ES-I3 (cell line): ENCODE measurements at regions not wholly inside any gene's neighbourhood (a gene's known extent, or its start where the extent isn't known, plus 50 kb on each side); places are given as distances from the start of the nearest gene placed in this dataset.

ENCODE experiments used
- H3K36me3 ChIP-seq: 2 replicates; pipeline ENCODE4 v1.6.1; 2013; ENCODE audit warnings: mild to moderate bottlenecking, low read length, control low read depth, moderate library complexity; ENCODE audit not compliant: insufficient read depth
- H3K4me1 ChIP-seq: 2 replicates; pipeline ENCODE4 v1.6.1; 2013; ENCODE audit warnings: mild to moderate bottlenecking, control low read depth, low read length; ENCODE audit not compliant: insufficient read depth
- H3K9ac ChIP-seq: 2 replicates; pipeline ENCODE4 v1.6.1; 2013; ENCODE audit warnings: low read depth, mild to moderate bottlenecking, low read length, moderate library complexity
- H3K9me3 ChIP-seq: 2 replicates; pipeline ENCODE4 v1.6.1; 2013; ENCODE audit warnings: mild to moderate bottlenecking, low read length, moderate library complexity; ENCODE audit not compliant: control insufficient read depth, insufficient read depth

DNA sequence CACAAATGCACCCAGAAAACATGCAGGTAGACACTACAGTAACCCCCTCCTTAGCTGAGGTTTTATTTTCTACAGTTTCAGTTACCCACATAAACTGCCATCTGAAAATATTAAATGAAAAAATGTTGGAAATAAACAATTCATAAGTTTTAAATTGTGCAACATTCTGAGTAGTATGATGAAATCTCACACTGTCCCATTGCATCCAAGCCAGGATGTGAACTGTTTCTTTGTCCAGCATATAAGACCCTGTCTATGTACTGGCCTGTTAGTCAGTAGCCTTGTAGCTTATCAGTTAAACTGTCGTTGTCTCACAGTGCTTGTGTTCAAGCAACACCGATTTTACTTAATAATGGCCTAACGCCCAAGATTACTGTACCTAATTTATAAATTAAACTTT, 630.5 kb downstream of the ANXA1 start:
- H3K4me1 ChIP-seq = 0 out of 2 replicates have a peak, but pooled peaks cover 5% of the 10 kb centered on the region
- H3K9ac ChIP-seq = no peak overlapping the region
- H3K9me3 ChIP-seq = no peaks in the 10 kb centered on the region
- no peaks in the 10 kb centered on the region for H3K36me3 ChIP-seq

DNA sequence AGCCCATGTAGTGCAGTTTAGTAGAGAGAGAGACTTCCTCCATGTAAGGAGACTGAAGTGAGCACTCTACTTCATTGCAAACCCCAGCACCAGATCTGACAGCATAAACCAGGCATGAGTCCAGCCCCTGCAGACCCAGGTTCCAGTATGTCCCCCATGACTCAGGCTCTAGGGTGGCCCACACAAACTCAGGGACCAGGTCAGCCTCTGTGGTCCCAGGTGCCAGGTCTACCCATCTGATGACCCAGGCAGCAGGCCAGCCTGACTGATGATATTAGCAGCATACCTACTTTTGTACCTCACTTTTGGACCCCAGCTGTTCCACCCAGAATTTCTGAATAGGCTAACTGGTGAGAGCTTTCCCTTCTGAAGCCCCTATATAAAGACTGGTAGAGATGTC, 647.8 kb downstream of the ANXA1 start:
- Histone ChIP-seq H3K9me3 (no peaks in the 10 kb centered on the region), H3K4me1 (no peaks in the 10 kb centered on the region), H3K9ac (no peak overlapping the region), H3K36me3 (no peaks in the 10 kb centered on the region)

DNA sequence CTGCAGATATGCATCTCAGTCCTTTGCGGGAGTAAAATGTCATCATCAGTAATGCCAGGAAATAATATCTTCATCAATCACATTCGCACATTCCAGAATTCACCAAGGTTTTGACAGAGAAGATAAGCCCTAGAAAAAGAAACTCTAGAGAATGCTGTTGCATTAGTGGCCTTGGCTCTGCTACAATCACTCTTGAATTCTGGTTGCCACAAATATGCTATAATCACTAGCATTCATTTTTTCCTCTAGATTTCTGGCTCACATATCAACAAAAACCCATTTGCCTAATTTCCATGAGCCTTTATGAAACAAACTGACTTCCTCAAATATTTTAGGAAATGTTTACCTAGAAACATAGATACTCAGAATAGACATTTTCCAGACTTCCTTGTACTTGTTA, 653.4 kb downstream of the ANXA1 start:
- Histone ChIP-seq H3K9me3 (no peaks in the 10 kb centered on the region), H3K9ac (no peak overlapping the region), H3K36me3 (no peaks in the 10 kb centered on the region), H3K4me1 (no peaks in the 10 kb centered on the region)

DNA sequence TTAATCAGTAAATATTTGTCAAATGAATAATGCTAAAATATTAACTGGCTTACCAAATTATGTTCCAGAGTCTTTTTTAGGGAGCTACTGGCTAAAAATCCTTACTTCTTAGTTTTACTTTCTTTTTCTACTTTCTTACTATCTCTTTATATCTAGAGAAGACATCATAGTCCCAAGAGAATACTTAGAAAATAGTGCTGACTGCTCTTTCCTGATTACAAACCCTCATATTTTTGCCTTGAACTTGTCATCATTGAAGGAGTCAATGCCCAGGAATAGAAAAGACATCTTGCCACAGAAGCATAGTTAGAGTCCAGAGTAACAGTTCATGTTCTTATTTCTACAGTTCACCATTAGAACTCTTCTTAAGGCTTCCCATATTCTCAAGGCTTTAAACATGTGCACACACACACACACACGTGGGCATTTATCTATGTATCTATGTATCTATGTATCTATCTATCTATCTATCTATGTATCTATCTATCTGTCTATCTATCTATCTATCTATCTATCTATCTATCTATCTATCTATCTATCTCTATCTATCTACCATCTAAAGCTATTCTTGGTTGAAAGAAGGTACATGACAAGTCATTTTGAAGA, 654.3 kb downstream of the ANXA1 start:
- no peak overlapping the region for H3K9ac ChIP-seq
- no peaks in the 10 kb centered on the region for H3K9me3 ChIP-seq
- no peaks in the 10 kb centered on the region for H3K4me1 ChIP-seq
- H3K36me3 ChIP-seq = no peaks in the 10 kb centered on the region

DNA sequence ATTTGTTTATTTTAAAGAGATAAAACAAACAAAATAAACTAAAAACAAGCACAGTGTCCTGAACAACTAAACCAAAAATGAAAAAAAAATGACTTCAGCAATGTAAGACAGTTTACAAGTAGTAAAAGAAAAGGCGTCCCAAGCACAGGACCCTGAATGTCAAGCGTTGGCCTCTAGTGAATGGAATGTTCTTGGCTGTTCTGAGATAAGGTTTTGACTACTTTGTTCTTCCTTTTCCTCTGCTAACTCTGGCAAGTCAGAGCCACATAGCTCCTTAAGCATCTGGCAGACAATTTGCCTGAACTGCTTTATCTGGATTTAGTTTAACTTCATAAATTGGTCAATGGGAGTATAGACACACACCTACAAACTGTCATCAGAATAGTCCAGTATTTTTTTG, 655.2 kb downstream of the ANXA1 start:
- Histone ChIP-seq H3K9ac (no peak overlapping the region), H3K36me3 (no peaks in the 10 kb centered on the region), H3K4me1 (no peaks in the 10 kb centered on the region), H3K9me3 (no peaks in the 10 kb centered on the region)

DNA sequence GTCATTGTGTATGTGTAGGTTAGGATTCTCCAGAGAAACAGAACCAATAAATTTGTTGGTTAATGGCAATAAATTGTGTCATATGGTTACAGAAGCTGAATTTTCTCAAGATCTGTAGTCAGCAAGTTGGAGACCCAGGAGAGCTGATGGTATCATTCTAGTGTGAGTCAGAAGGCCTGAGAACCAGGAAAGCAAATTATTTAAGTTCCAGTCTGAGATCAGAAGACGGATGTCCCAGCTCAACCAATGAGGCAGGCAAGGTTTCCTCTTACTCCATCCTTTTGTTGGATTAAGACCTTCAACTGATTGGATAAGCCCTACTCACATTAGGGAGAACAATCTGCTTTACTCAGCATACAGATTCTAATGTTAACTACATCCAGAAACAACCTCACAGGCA, 656.3 kb downstream of the ANXA1 start:
- H3K4me1 ChIP-seq = no peaks in the 10 kb centered on the region
- H3K9me3 ChIP-seq = no peaks in the 10 kb centered on the region
- H3K36me3 ChIP-seq = no peaks in the 10 kb centered on the region
- no peak overlapping the region for H3K9ac ChIP-seq

DNA sequence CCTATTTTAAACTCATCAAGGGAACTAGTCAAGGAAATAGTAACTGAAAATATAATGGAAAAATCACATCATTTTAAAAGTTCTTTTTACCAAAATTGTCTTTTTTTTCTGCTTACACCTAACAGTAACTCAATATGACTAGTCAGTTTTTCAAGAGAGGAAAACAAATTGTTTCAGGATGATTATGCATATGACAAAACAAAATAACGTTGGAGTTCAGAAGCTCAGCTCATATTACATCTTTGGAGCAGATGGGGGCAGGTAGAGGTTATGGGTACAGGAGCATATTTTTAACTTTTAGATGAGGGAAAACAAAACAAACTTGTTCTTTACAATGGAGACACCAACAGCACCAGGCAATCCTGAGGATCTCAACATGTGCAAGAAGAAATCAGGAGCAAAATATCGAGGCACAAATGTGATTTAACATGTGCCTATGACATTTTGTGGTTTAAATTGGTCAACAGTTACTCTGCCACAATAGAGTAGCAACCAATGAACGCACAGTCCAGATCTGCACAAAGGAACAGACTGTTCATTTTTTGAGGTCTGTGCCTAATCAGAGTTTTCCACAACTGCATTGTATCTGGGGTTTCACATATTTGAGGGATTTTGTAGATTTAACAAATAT, 659.0 kb downstream of the ANXA1 start:
- no peaks in the 10 kb centered on the region for H3K4me1 ChIP-seq
- no peaks in the 10 kb centered on the region for H3K36me3 ChIP-seq
- no peak overlapping the region for H3K9ac ChIP-seq
- no peaks in the 10 kb centered on the region for H3K9me3 ChIP-seq

DNA sequence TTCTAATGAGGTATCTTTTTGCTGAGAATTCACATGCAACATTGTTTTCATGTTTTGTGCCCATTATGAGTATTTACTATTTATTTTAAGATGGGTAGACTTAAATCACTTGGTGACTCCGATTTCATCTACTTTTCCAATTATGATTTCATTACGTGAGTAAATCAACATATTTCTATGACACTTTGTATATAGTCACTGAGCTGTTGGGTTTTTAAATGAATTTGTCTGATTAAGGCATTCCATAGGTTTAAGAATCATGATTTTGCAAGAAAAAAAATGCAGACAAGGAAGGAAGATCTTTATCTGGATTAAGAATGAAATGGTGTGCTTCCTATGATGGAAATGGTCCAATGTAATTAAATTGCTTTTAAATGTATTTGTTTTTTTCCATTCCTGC, 661.9 kb downstream of the ANXA1 start:
- no peak overlapping the region for H3K9ac ChIP-seq
- no peaks in the 10 kb centered on the region for H3K9me3 ChIP-seq
- no peaks in the 10 kb centered on the region for H3K4me1 ChIP-seq
- H3K36me3 ChIP-seq = no peaks in the 10 kb centered on the region

DNA sequence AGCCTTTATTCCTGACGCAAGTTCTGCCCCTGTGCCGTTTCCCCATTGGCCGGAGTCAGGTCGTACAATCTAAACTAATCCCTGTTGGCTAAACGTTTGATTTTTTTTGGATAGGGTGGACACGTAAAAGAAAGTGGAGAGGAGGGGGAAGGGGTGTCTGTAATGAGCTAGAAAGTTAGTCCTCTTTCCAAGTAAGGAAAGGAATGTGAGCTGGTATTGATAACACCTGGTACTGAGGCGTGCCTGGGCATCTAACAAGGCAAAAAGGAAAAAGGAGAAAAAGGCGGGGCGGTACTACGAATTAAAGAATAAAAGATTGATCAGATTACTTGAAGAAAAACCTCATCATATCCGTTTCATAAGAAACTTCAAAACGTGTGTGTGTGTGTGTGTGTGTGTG, 665.2 kb downstream of the ANXA1 start:
- no peaks in the 10 kb centered on the region for H3K4me1 ChIP-seq
- no peaks in the 10 kb centered on the region for H3K36me3 ChIP-seq
- no peaks in the 10 kb centered on the region for H3K9me3 ChIP-seq
- H3K9ac ChIP-seq = no peak overlapping the region

DNA sequence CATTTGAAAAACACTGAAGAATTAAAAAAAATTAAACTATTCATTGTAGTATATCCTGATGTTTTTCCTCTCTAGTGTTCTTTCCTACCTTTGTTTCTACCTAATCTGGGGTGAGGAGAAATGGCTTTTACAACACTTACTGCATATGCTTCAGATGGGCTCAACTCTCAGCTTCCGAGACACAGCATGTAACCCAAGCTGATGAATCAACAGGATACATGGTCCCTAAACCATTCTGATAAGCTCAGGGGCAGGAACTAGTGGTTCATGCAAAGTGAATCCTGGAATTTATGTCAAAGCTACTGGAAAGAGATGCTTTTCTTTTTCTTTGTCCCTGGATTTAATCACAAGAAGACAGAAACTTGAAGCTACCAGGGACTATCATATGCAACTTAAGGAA, 672.5 kb upstream of the RORB start:
- no peaks in the 10 kb centered on the region for H3K36me3 ChIP-seq

DNA sequence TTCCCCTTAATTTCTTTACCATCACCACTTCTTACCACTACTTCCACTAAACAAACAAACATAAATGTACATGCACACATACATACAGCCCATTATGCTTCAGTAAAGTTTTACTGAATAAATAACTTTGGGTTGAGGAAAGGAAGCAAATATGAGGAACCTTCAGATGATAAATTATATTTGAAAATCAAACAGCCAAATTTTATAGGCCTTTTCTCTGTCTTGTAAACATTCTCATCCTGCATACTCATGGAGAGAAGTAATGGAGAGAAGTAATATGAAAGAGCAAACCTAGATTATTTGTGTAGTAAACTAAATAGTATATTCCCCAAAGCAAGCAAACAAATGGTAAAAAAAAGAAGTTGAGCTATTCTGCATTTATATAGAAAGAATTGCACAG, 658.3 kb upstream of the RORB start:
- Histone ChIP-seq H3K9me3 (no peaks in the 10 kb centered on the region), H3K36me3 (no peaks in the 10 kb centered on the region), H3K9ac (no peak overlapping the region), H3K4me1 (peaks cover 12% of the 10 kb centered on the region)

More for the DNA sequence above, 672.5 kb upstream of the RORB start:
- no peak overlapping the region for H3K9ac ChIP-seq
- H3K4me1 ChIP-seq = peaks cover 15% of the 10 kb centered on the region; the same call in 1 of the 2 replicates
- no peaks in the 10 kb centered on the region for H3K9me3 ChIP-seq

DNA sequence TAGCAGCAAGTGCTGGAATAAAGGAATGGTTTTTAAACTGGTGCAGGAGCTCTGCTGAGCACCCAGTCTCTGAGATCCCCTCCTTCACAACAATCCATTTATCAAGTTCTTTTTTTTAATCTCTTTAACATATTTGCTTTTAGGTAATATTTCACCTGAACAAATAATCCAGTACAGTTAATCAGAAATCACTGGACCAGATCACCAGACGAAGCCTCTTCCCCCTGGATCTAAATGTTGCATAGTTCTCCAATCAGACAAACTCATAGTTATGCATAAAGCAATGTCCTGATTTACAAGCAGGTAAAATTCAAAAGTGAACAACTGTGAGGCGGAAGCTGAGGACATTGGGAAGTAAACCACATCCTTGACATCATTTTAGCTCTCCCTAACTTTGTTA, 657.7 kb upstream of the RORB start:
- Histone ChIP-seq H3K4me1 (peaks cover 18% of the 10 kb centered on the region), H3K9me3 (no peaks in the 10 kb centered on the region), H3K36me3 (no peaks in the 10 kb centered on the region), H3K9ac (no peak overlapping the region)

DNA sequence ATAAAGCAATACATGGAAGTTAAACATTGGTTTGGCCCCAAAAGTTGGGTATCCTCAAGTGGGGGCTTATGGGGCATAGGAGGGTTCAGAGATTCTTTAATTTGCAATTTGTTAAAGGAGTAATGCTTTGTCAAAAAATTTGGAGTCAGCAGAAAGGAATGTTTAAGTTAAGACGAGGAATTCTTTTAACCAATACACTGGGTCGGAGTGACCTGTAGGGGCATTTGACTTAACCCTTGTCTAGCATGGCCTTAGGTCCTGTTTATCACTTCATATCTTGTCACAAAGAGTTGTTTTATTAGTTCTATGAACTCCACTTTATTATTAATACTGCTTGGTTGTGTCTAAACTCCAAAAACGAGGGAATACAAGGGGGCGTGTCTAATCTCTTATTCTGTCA, 656.1 kb upstream of the RORB start:
- H3K9me3 ChIP-seq = no peaks in the 10 kb centered on the region
- H3K36me3 ChIP-seq = no peaks in the 10 kb centered on the region
- no peak overlapping the region for H3K9ac ChIP-seq
- peaks cover 33% of the 10 kb centered on the region for H3K4me1 ChIP-seq

DNA sequence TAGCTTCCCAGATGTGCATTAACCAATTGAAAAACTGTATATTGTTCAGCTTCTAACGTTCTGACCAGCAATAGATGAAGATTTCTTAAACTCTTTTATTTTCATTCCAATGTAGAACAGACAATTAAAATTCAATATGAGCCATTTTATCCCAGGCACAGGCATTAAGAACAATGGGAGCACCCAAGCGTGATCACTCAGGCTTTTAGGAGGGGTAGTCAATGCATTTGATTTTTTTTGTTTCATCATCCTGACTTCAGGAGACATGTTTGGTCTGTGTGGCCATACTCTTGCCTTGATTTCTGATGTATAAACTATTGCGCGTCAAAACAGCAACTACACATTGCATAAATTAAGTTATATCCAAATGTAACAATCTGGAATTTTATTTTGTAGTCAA, 653.0 kb upstream of the RORB start:
- H3K9ac ChIP-seq = no peak overlapping the region
- H3K9me3 ChIP-seq = no peaks in the 10 kb centered on the region
- no peaks in the 10 kb centered on the region for H3K36me3 ChIP-seq
- peaks cover 52% of the 10 kb centered on the region for H3K4me1 ChIP-seq

DNA sequence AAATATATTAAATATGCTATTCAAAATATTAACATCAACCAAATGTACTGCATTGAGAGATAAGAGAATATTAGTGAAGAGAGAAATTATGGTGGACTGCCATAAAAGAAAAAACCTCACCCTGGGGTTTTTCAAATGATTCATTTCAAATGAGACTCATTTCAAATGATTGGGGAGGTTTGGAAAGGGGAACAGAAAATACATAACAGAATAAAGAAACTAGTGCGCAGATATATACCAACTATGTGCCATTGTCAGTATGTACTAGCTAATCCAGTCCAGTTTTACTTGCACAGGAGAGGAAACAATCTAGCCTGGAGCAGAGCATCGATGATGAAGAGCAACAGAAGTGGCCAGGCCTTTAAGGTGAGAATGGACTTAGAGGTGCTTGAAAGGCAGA, 651.6 kb upstream of the RORB start:
- Histone ChIP-seq H3K9me3 (no peaks in the 10 kb centered on the region), H3K9ac (no peak overlapping the region), H3K36me3 (no peaks in the 10 kb centered on the region), H3K4me1 (peaks cover 52% of the 10 kb centered on the region)
